Kidney epithelial cell (primary cell): ENCODE measurements at regions not wholly inside any gene's neighbourhood (a gene's known extent, or its start where the extent isn't known, plus 50 kb on each side); places are given as distances from the start of the nearest gene placed in this dataset.
"Not testable (repeated sequence)": the region's sequence is repeated elsewhere in the genome, so short reads cannot be mapped to it uniquely, and the experiment has no call there.

Experiments
- DNase-seq: peaks from one replicate; pipeline ENCODE4 v3.0.0-alpha.2; 2010; ENCODE audit warnings: low read depth
- H3K27me3 ChIP-seq: 2 replicates; pipeline ENCODE4 v1.6.0; 2011; ENCODE audit warnings: low read length; ENCODE audit not compliant: control insufficient read depth, insufficient read depth
- H3K36me3 ChIP-seq: 2 replicates; pipeline ENCODE4 v1.5.1; 2011; ENCODE audit warnings: low read length; ENCODE audit not compliant: control insufficient read depth, insufficient read depth
- H3K4me3 ChIP-seq: 2 replicates; pipeline ENCODE4 v1.5.1; 2011; ENCODE audit warnings: low read depth, mild to moderate bottlenecking, control low read depth, low read length
- CTCF ChIP-seq: IDR thresholded peaks from 2 replicates; pipeline ENCODE4 v1.5.1; 2011; ENCODE audit warnings: mild to moderate bottlenecking, moderate library complexity, low read length, control low read depth, inconsistent platforms; ENCODE audit not compliant: insufficient read depth, poor library complexity, severe bottlenecking

- no peak for TF ChIP-seq CTCF
- H3K27me3 ChIP-seq: no peaks in the 10 kb centered on the region
- DNase-seq: no peak
- H3K36me3 ChIP-seq: no peaks in the 10 kb centered on the region
- no peak overlapping the region for H3K4me3 ChIP-seq
Measured at GRCh38 chr5:101338226-101338625, 435.1 kb upstream of the ST8SIA4 start.

GRCh38 chr5:101327816-101328215 is 424.7 kb upstream of the ST8SIA4 start:
- Histone ChIP-seq H3K4me3 (no peak overlapping the region), H3K27me3 (no peaks in the 10 kb centered on the region), H3K36me3 (no peaks in the 10 kb centered on the region)
- DNase-seq: no peak
- TF ChIP-seq CTCF: no peak

GRCh38 chr5:101326766-101327165 is 423.7 kb upstream of the ST8SIA4 start:
- Histone ChIP-seq H3K36me3 (no peaks in the 10 kb centered on the region), H3K4me3 (no peak overlapping the region), H3K27me3 (no peaks in the 10 kb centered on the region)
- no peak for TF ChIP-seq CTCF
- DNase-seq: no peak

- not testable (repeated sequence) for H3K27me3 ChIP-seq, DNase-seq
Measured at GRCh38 chr5:101316401-101316800, 413.3 kb upstream of the ST8SIA4 start.

GRCh38 chr5:101306391-101307137 is 403.5 kb upstream of the ST8SIA4 start:
- peak; percentile 5 for DNase-seq
- H3K4me3 ChIP-seq: no peak overlapping the region
- no peaks in the 10 kb centered on the region for H3K27me3 ChIP-seq
- H3K36me3 ChIP-seq: no peaks in the 10 kb centered on the region
- TF ChIP-seq CTCF: no peak

More at GRCh38 chr5:101316401-101316800, 413.3 kb upstream of the ST8SIA4 start:
- H3K36me3 ChIP-seq, H3K4me3 ChIP-seq: not testable (repeated sequence)

- no peak for DNase-seq
- no peaks in the 10 kb centered on the region for H3K36me3 ChIP-seq
- no peak for TF ChIP-seq CTCF
- no peak overlapping the region for H3K4me3 ChIP-seq
- no peaks in the 10 kb centered on the region for H3K27me3 ChIP-seq
Measured at GRCh38 chr5:101296477-101296876, 393.4 kb upstream of the ST8SIA4 start.
